Cardiac fibroblast (primary cell): ENCODE measurements at regions not wholly inside any gene's neighbourhood (a gene's known extent, or its start where the extent isn't known, plus 50 kb on each side); places are given as distances from the start of the nearest gene placed in this dataset.
"Not testable (repeated sequence)": the region's sequence is repeated elsewhere in the genome, so short reads cannot be mapped to it uniquely, and the experiment has no call there.

ENCODE experiments used
- DNase-seq, 2 donors: peaks; one replicate each; pipeline versions ENCODE4 v3.0.0 to v3.0.0-alpha.2; 2010; ENCODE audit warnings: low read depth in 2 of 2
- H3K4me3 ChIP-seq, 2 donors: replicated peaks in 1 of 2; 1 replicate in 1 of 2; 2 replicates in 1 of 2; pipeline ENCODE4 v1.5.1; 2011; ENCODE audit warnings: low read depth in 2 of 2, low read length in 2 of 2, mild to moderate bottlenecking in 2 of 2, moderate library complexity in 1 of 2
- TF ChIP-seq, protein P1 (sequence below): IDR thresholded peaks from one replicate; pipeline ENCODE4 v1.5.1; 2011; ENCODE audit warnings: low read depth, mild to moderate bottlenecking, low read length, inconsistent platforms

DNA sequence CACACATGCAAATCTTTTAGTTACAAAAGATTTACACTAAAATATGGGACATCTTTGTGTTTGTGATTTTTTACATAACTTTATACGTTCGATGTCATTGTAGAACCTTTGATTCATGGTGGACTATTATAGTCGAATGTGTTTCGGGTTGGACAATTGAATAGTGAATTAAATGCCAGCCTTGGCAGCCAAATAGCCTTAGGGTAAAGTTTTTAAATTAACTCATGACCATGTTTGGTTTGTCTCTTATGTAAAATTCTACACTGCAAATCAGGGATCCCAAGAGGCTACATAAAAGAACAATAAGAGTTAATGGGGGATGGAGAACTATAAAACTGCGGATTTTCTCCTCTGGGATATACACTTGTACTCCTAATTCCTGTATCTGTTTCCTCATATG lies 1735.6 kb upstream of the SPRY2 start:
- DNase-seq: no peak
- TF ChIP-seq, protein P1, sequence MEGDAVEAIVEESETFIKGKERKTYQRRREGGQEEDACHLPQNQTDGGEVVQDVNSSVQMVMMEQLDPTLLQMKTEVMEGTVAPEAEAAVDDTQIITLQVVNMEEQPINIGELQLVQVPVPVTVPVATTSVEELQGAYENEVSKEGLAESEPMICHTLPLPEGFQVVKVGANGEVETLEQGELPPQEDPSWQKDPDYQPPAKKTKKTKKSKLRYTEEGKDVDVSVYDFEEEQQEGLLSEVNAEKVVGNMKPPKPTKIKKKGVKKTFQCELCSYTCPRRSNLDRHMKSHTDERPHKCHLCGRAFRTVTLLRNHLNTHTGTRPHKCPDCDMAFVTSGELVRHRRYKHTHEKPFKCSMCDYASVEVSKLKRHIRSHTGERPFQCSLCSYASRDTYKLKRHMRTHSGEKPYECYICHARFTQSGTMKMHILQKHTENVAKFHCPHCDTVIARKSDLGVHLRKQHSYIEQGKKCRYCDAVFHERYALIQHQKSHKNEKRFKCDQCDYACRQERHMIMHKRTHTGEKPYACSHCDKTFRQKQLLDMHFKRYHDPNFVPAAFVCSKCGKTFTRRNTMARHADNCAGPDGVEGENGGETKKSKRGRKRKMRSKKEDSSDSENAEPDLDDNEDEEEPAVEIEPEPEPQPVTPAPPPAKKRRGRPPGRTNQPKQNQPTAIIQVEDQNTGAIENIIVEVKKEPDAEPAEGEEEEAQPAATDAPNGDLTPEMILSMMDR: no peak
- H3K4me3 ChIP-seq: no peak overlapping the region

DNA sequence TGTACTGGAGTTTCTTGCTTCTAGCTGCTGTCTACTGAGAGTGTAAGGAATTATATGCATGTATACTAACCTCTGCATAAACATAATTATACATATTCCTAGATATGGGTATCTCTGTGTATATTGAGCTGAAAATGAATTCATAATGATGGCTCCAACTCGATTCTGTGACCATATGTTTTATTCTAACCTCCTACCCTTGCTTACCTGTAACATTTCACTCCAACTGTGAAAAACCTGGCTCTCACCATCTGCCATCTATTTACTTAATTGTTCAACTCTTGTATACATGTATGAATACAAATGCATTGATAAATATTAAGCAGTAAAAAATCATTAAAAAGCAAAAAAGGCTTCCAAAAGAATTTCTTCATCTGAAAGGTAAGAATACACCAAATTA lies 1729.5 kb upstream of the SPRY2 start:
- TF ChIP-seq, protein P1: no peak
- DNase-seq: no peak
- no peak overlapping the region for H3K4me3 ChIP-seq

DNA sequence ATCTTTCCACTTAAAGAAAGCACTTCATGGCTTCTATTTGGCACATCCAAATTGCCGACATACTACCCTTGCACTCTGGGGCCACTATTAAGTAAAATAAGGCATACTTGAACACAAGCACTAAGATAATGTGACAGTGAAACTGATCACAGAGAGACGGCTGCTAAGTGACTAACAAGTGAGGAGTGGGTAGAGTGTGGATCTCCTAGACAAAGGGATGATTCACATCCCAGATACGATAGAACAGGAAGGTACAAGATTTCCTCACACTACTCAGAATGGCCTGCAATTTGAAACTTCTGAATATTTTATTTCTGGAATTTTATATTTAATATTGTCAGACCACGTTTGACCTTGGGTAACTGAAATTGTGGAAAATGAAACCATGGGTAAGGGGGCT lies 1721.8 kb upstream of the SPRY2 start:
- TF ChIP-seq, protein P1: no peak
- H3K4me3 ChIP-seq: no peak overlapping the region
- DNase-seq: no peak

DNA sequence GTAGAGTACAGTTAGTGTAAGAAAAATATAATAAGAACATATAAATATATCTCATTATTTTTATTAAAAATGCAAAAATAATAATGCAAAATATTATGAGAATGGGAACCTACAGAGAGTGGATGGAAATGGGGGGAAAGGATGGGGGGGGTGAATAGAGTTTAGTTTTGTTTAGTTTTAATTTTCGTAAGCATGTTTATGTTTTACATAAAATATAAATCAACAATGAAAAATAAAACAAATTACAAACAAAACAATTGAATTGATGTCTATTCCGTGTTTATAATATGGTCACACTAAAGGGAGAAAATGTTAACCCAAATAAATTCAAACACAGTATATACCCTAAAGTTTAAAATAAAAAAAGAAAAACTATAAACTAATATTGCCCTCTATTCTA lies 1717.4 kb upstream of the SPRY2 start:
- no peak overlapping the region for H3K4me3 ChIP-seq
- DNase-seq: no peak
- TF ChIP-seq, protein P1: no peak

DNA sequence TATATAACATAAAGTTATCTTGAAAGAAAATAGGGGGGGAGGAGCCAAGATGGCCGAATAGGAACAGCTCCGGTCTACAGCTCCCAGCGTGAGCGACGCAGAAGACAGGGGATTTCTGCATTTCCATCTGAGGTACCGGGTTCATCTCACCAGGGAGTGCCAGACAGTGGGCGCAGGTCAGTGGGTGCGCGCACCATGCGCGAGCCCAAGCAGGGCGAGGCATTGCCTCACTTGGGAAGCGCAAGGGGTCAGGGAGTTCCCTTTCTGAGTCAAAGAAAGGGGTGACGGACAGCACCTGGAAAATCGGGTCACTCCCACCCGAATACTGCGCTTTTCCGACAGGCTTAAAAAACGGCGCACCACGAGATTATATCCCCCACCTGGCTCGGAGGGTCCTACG lies 1704.4 kb upstream of the SPRY2 start:
- H3K4me3 ChIP-seq, DNase-seq: not testable (repeated sequence)

DNA sequence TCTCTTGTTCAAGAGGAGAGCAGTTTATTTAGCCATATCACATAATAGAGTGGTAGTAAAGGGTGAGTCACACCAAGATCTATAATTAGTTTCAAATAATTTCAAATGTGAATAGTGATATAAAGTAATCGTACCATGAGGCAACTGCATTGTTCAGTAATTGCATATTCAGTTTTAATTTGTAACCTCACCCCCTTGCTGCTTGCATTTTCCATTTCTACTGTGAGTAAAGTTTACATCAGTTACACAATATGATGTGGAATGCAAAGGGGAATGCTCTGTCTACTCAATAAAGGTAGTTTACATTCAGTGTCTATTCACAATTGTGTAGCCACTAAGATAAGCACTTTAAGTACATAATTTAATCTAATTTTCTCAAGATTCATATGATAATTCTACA lies 1695.7 kb upstream of the SPRY2 start:
- TF ChIP-seq, protein P1: no peak
- DNase-seq: no peak

DNA sequence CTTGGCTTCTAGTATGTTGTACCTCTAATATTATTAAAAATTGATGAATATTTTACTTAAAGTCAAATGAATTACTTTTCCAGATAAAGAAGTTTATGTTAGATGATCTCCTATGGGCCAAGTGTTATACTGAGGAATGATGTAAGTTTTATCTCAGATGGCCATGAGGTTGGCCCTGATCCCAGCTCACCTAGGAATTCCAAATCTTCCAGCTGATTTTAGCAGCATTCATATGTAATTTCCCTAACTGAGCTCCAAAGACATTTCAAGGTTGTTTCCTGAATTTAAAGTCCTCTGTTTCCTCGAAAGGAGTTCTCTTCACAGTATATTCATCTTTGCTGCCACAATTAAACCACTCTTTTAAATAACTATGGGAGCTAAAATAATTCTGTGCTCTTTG lies 1670.4 kb upstream of the SPRY2 start:
- DNase-seq: no peak
- no peak overlapping the region for H3K4me3 ChIP-seq
- TF ChIP-seq, protein P1: no peak

More for the DNA sequence above, 1695.7 kb upstream of the SPRY2 start:
- no peak overlapping the region for H3K4me3 ChIP-seq
